Mammary epithelial cell (primary cell): ENCODE measurements at regions not wholly inside any gene's neighbourhood (a gene's known extent, or its start where the extent isn't known, plus 50 kb on each side); places are given as distances from the start of the nearest gene placed in this dataset.

Experiments
- CTCF ChIP-seq, 2 donors: IDR thresholded peaks in 1 of 2; conservative IDR thresholded peaks in 1 of 2; 2 replicates each; pipeline ENCODE4 v1.5.1; 2011 to 2012; ENCODE audit warnings: inconsistent platforms in 2 of 2, low read length in 2 of 2, mild to moderate bottlenecking in 2 of 2, control low read depth in 1 of 2, low read depth in 1 of 2; ENCODE audit not compliant: insufficient read depth in 1 of 2; ENCODE audit errors: extremely low read depth in 1 of 2
- EZH2 ChIP-seq: IDR thresholded peaks from 2 replicates; pipeline ENCODE4 v1.6.1; 2012; ENCODE audit warnings: low read length, inconsistent platforms, borderline replicate concordance

GRCh38 chr15:62275831-62276230 is 110.7 kb upstream of the C2CD4B start:
- TF ChIP-seq CTCF (conservative IDR thresholded peaks at IDR 0.05 in 1 of 2, IDR thresholded peaks at IDR 0.05 in 1 of 2; ENCODE audit: extremely low read depth in 1 of 2, insufficient read depth in 1 of 2, low read depth in 1 of 2, low read length in 2 of 2) = no peak
- TF ChIP-seq EZH2 = no peak
